HCT116 (cell line): ENCODE measurements at regions not wholly inside any gene's neighbourhood (a gene's known extent, or its start where the extent isn't known, plus 50 kb on each side); places are given as distances from the start of the nearest gene placed in this dataset.

ENCODE experiments used
- CTCF ChIP-seq, 3 experiments: fragments of 200-600 bp in 1 of 3; sonication (generic) in 1 of 3; IDR thresholded peaks in 2 of 3; conservative IDR thresholded peaks in 1 of 3; 2 replicates each; pipeline ENCODE4 v1.5.1; 2012 to 2017; ENCODE audit warnings: low read depth in 2 of 3, low read length in 2 of 3, antibody characterized with exemption in 1 of 3, borderline replicate concordance in 1 of 3, control low read depth in 1 of 3, mild to moderate bottlenecking in 1 of 3, mixed read lengths in 1 of 3, mixed run types in 1 of 3, moderate library complexity in 1 of 3; ENCODE audit not compliant: insufficient read depth in 1 of 3
- EZH2phosphoT487 ChIP-seq: fragments of 200-600 bp; IDR thresholded peaks from 2 replicates; pipeline ENCODE4 v1.6.1; 2018; ENCODE audit warnings: antibody characterized with exemption, borderline replicate concordance
- TCF7L2 ChIP-seq: IDR thresholded peaks from 2 replicates; pipeline ENCODE4 v1.7.0; 2011; ENCODE audit warnings: borderline replicate concordance, inconsistent platforms; ENCODE audit not compliant: insufficient read depth, insufficient read length; ENCODE audit errors: extremely low read depth

GRCh38 chrX:107304141-107304540 lies 97.7 kb downstream of the DNAAF6 start:
- TF ChIP-seq CTCF (IDR thresholded peaks at IDR 0.05 in 2 of 3, conservative IDR thresholded peaks at IDR 0.05 in 1 of 3; ENCODE audit: borderline replicate concordance in 1 of 3, insufficient read depth in 1 of 3, low read depth in 2 of 3, low read length in 2 of 3) (no peak), TCF7L2 (no peak), EZH2phosphoT487 (no peak)
